Uterus (tissue), 3 donors: ENCODE measurements at regions not wholly inside any gene's neighbourhood (a gene's known extent, or its start where the extent isn't known, plus 50 kb on each side); places are given as distances from the start of the nearest gene placed in this dataset.

Experiments
- DNase-seq, 2 donors: peaks; one replicate each; pipeline ENCODE4 v3.0.0-alpha.2; 2019 to 2020
- H3K27ac ChIP-seq, 2 donors: fragments of 200-600 bp; sonication (generic); 1 replicate in 1 of 2; 2 replicates in 1 of 2; pipeline ENCODE4 v1.5.1; 2016 to 2018
- H3K27me3 ChIP-seq, 2 donors: fragments of 200-600 bp; sonication (generic); one replicate each; pipeline ENCODE4 v1.5.1; 2018 to 2019; ENCODE audit warnings: control low read depth in 1 of 2
- H3K36me3 ChIP-seq, 2 donors: fragments of 200-600 bp; sonication (generic); one replicate each; pipeline ENCODE4 v1.5.1; 2019; ENCODE audit warnings: control low read depth in 1 of 2
- H3K4me1 ChIP-seq, 2 donors: fragments of 200-600 bp; sonication (generic); one replicate each; pipeline ENCODE4 v1.5.1; 2018 to 2019; ENCODE audit warnings: control low read depth in 1 of 2
- H3K4me3 ChIP-seq, 2 donors: fragments of 200-600 bp; sonication (generic); 1 replicate in 1 of 2; 2 replicates in 1 of 2; pipeline ENCODE4 v1.5.1; 2018 to 2019; ENCODE audit warnings: mild to moderate bottlenecking in 1 of 2
- H3K9me3 ChIP-seq, 2 donors: fragments of 200-600 bp; sonication (generic); one replicate each; pipeline ENCODE4 v1.5.1; 2019; ENCODE audit warnings: control low read depth in 1 of 2
- POLR2A ChIP-seq, 2 donors: fragments of 450-650 bp; IDR thresholded peaks; one replicate each; pipeline ENCODE4 v1.6.1; 2016; ENCODE audit warnings: antibody characterized with exemption in 2 of 2, mild to moderate bottlenecking in 1 of 2, moderate library complexity in 1 of 2
- intact Hi-C: fragments of 100-400 bp; cut with DNase I; formaldehyde crosslinking; loops from one replicate; pipeline ENCODE4 v1.15.1; 2023; ENCODE audit warnings: low total_unique reads
- TF ChIP-seq, protein P1 (sequence below), 4 experiments: fragments of 200-600 bp in 2 of 4; fragments of 450-650 bp in 2 of 4; sonication (generic) in 2 of 4; IDR thresholded peaks; one replicate each; pipeline ENCODE4 v1.5.1; 2016 to 2019; ENCODE audit warnings: antibody characterized with exemption in 4 of 4, mild to moderate bottlenecking in 2 of 4, moderate library complexity in 1 of 4
- donor health status: DM: yes; HTN: yes; CAD: no.

DNA sequence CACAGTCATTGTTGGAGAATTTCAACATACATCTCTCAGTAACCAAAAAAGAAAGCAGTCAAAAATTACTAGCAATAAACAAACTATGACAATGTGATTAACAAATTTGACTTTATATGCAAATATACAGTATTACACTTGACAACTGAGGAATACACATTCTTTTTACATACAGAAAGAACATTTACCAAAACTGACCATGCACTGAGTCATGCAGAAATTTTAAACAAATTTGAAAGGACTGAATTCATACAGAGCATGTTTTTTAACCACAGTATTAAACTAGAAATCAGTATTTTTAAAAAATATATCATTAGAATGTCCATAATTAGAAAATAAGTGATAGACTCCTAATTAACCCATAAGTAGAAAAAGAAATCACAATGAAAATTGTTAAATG, 420.1 kb downstream of the TBC1D4 start:
- intact Hi-C loops: no loop called here
- TF ChIP-seq, protein P1, sequence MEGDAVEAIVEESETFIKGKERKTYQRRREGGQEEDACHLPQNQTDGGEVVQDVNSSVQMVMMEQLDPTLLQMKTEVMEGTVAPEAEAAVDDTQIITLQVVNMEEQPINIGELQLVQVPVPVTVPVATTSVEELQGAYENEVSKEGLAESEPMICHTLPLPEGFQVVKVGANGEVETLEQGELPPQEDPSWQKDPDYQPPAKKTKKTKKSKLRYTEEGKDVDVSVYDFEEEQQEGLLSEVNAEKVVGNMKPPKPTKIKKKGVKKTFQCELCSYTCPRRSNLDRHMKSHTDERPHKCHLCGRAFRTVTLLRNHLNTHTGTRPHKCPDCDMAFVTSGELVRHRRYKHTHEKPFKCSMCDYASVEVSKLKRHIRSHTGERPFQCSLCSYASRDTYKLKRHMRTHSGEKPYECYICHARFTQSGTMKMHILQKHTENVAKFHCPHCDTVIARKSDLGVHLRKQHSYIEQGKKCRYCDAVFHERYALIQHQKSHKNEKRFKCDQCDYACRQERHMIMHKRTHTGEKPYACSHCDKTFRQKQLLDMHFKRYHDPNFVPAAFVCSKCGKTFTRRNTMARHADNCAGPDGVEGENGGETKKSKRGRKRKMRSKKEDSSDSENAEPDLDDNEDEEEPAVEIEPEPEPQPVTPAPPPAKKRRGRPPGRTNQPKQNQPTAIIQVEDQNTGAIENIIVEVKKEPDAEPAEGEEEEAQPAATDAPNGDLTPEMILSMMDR (IDR thresholded peaks at IDR 0.05): no peak
- TF ChIP-seq POLR2A (IDR thresholded peaks at IDR 0.05): no peak
- no peaks in the 10 kb centered on the region for H3K4me1 ChIP-seq
- no peak overlapping the region for H3K27ac ChIP-seq
- no peaks in the 10 kb centered on the region for H3K27me3 ChIP-seq
- no peak overlapping the region for H3K4me3 ChIP-seq
- no peaks in the 10 kb centered on the region for H3K9me3 ChIP-seq
- H3K36me3 ChIP-seq: no peaks in the 10 kb centered on the region
- DNase-seq: no peak

DNA sequence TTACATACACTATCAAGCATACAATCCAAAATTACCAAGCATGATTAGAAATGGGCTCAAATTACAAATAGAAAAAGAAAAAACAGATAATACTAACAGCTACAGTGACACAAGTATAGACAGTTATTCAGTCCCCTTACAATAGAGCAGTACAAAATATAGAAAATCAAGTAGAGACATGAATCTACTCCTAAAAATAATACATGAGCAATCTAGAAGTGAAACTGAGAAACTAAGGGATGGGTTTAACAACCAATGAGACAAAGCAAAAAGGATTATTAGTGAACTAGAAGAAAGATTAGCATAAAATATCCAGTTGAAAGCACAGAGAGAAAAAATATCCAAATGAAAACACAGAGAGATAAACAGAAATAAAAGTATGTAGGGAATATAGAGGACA, 426.7 kb downstream of the TBC1D4 start:
- TF ChIP-seq, protein P1 (IDR thresholded peaks at IDR 0.05): no peak
- no peak for TF ChIP-seq POLR2A (IDR thresholded peaks at IDR 0.05)
- no peak overlapping the region for H3K4me3 ChIP-seq
- no peaks in the 10 kb centered on the region for H3K27me3 ChIP-seq
- DNase-seq: no peak
- H3K27ac ChIP-seq: no peak overlapping the region
- no peaks in the 10 kb centered on the region for H3K9me3 ChIP-seq
- H3K36me3 ChIP-seq: no peaks in the 10 kb centered on the region
- intact Hi-C loops: no loop called here
- no peaks in the 10 kb centered on the region for H3K4me1 ChIP-seq

DNA sequence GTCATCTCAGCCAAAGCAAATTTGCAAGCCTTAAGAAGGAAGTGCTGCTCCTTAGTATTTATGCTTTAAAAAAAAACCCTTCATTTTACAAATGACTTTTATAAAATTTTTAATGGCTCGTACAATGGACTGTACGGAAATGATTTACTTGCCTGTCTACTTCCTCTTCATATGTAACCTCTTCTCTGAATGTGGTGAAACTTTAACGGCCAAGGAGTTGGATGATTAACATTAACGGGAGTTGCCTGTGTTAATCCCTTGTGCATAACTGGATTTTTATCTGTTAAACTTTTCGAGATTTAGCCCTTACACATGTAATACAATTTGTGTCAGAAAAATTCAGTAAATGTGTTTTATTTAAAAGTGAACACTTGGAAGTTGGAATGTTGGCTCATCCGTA, 429.4 kb downstream of the TBC1D4 start:
- Histone ChIP-seq H3K36me3 (no peaks in the 10 kb centered on the region), H3K27me3 (no peaks in the 10 kb centered on the region), H3K27ac (no peak overlapping the region), H3K9me3 (no peaks in the 10 kb centered on the region), H3K4me3 (no peak overlapping the region), H3K4me1 (no peaks in the 10 kb centered on the region)
- intact Hi-C loops: no loop called here
- no peak for TF ChIP-seq POLR2A (IDR thresholded peaks at IDR 0.05)
- TF ChIP-seq, protein P1 (IDR thresholded peaks at IDR 0.05): no peak
- DNase-seq: no peak

DNA sequence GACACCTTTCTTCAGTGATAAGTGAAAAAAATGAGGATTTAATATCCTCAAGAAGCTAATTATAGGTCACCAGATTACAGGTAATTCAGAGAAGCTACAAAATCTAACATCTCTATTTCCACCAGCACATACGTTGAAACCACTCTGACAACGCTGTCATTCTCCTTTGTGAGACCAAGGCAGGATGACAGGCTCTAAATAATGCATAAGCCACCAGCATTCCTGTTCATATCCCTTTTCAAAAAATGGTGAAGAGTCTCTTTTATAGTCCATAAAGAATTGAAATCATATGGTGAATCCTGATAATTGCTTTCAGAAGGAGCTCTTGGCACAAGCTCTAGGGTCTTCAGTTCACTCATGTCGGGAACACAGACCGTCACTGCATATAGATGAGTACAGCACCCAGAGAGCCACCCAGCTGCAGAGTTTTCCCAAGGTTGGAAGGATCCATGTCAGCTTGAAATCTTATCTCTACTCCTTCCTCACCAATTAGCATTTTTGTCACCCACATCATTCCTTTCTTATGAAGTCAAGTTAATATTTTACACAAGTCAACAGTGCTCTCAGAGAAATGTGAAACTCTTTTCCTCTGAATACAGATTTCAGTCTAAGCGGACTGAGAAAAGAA, 431.4 kb downstream of the TBC1D4 start:
- Histone ChIP-seq H3K9me3 (no peaks in the 10 kb centered on the region), H3K4me1 (no peaks in the 10 kb centered on the region), H3K36me3 (no peaks in the 10 kb centered on the region), H3K27me3 (no peaks in the 10 kb centered on the region), H3K27ac (no peak overlapping the region), H3K4me3 (no peak overlapping the region)
- no peak for DNase-seq
- TF ChIP-seq, protein P1 (IDR thresholded peaks at IDR 0.05): no peak
- no peak for TF ChIP-seq POLR2A (IDR thresholded peaks at IDR 0.05)
- intact Hi-C loops: no loop called here

DNA sequence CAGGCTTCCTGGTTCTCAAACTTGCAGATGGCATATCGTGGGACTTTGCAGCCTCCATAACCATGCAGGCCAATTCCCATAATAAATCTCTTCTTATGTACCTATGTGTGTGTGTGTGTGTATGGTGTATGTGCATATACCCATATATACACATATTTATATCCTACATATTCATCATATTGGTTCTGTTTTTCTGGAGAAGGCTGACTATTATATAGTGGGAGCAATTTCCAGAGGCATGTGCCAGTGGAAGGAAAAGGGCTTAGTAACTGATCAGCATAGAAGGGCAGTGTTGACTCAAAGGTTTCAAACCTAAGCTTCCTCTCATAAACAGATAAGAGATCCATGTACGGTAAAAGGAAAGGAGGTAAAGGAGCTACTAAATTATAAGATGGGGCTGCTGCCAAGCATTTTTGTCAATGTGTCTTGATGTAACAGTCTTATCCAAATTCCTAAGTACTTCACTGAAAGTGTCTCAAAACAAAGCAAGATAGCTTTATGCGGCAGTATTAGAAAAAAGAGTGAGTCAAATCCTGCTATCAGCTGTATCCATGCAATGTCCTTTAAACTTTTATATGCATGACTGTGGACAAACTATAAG, 432.1 kb downstream of the TBC1D4 start:
- H3K27me3 ChIP-seq: no peaks in the 10 kb centered on the region
- TF ChIP-seq, protein P1 (IDR thresholded peaks at IDR 0.05): no peak
- no peak for TF ChIP-seq POLR2A (IDR thresholded peaks at IDR 0.05)
- no peak for DNase-seq
- intact Hi-C loops: no loop called here
- no peaks in the 10 kb centered on the region for H3K36me3 ChIP-seq
- no peak overlapping the region for H3K4me3 ChIP-seq
- no peaks in the 10 kb centered on the region for H3K9me3 ChIP-seq
- H3K4me1 ChIP-seq: no peaks in the 10 kb centered on the region
- H3K27ac ChIP-seq: no peak overlapping the region
